GM18502 (cell line): ENCODE measurements at regions not wholly inside any gene's neighbourhood (a gene's known extent, or its start where the extent isn't known, plus 50 kb on each side); places are given as distances from the start of the nearest gene placed in this dataset.
"Not testable (repeated sequence)": the region's sequence is repeated elsewhere in the genome, so short reads cannot be mapped to it uniquely, and the experiment has no call there.

Experiments
- ATAC-seq: cut with Tn5 transposase; IDR thresholded peaks from one replicate; pipeline ENCODE4 v1.9.1; 2021; ENCODE audit warnings: mild to moderate bottlenecking; ENCODE audit not compliant: unreplicated experiment, poor library complexity

- ATAC-seq: no peak
These were observed 61.5 kb downstream of the PRSS23 start for GRCh38 chr11:86861810-86862209.

DNA sequence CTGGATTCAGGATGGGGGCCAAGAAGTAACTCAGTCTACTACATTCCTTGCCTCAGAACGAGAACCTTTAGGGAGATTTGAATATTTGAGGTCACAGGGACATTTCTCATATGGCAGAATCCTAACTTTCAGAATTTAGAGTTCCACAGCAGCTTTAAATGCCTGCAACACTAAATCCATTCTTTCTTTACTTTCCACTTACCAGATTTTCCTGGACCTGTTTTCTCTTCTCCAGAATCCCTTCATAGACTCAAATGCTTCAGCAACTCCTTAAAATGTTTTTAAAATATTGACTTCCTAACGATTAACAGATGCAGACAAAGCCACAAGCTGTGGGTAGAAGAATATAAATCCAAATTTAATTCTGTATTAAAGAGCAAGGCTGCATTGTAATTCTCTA, 63.1 kb downstream of the PRSS23 start:
- no peak for ATAC-seq

DNA sequence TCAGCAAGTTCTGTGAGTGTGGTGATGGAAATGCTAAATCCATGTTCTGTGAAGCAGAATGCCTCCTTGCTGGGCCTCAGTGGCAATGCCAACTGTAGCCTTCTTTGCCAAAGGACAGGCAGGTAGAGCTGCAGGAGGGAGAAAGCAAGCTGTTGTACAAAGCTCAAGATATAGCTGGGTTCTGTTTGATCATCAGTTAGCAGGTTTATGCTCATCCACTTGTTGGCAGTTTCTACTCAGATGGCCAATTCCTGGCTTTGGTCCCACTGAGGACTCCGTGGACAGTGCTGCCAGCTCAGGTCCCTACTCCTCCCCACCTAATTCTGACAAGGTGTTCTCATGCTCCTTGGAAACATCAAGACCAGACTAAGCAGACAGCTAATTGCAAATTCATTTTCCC, 65.1 kb downstream of the PRSS23 start:
- ATAC-seq: no peak

GRCh38 chr11:86869531-86869930, 69.2 kb downstream of the PRSS23 start:
- peak; percentile 8 for ATAC-seq

- ATAC-seq: peak; percentile 82
These were observed 69.7 kb downstream of the PRSS23 start for GRCh38 chr11:86869966-86870570.

- no peak for ATAC-seq
These were observed 73.3 kb downstream of the PRSS23 start for GRCh38 chr11:86873573-86874083.

- ATAC-seq: no peak
These were observed 74.1 kb downstream of the PRSS23 start for GRCh38 chr11:86874304-86875056.

- ATAC-seq: no peak
These were observed 76.4 kb downstream of the PRSS23 start for GRCh38 chr11:86876716-86877234.

GRCh38 chr11:86877503-86877902, 77.2 kb downstream of the PRSS23 start:
- ATAC-seq: no peak

DNA sequence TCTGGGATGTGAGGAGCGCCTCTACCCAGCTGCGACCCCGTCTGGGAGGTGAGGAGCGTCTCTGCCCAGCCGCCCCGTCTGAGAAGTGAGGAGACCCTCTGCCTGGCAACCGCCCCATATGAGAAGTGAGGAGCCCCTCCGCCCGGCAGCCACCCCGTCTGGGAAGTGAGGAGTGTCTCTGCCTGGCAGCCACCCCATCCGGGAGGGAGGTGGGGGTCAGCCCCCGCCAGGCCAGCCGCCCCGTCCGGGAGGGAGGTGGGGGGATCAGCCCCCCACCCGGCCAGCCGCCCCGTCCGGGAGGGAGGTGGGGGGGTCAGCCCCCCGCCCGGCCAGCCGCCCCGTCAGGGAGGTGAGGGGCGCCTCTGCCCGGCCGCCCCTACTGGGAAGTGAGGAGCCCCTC, 76.0 kb downstream of the FZD4 start:
- not testable (repeated sequence) for ATAC-seq

DNA sequence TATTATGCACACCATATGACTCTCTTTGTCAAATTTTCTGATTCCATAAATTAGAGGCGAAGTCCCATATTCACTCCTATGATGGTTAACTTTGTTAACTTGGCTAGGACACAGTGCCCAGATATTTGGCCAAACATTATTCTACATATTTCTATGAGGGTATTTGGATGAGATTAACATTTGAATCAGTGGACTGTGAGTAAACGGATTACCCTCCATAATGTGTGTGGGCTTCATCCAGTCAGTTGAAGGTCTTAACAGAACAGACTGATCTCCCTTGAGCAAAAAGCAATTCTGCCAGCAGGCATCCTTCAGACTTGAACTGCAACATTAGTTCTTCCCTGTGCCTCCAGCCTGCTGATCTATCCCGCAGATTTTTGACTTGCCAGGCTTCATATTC, 69.9 kb downstream of the FZD4 start:
- ATAC-seq: no peak

DNA sequence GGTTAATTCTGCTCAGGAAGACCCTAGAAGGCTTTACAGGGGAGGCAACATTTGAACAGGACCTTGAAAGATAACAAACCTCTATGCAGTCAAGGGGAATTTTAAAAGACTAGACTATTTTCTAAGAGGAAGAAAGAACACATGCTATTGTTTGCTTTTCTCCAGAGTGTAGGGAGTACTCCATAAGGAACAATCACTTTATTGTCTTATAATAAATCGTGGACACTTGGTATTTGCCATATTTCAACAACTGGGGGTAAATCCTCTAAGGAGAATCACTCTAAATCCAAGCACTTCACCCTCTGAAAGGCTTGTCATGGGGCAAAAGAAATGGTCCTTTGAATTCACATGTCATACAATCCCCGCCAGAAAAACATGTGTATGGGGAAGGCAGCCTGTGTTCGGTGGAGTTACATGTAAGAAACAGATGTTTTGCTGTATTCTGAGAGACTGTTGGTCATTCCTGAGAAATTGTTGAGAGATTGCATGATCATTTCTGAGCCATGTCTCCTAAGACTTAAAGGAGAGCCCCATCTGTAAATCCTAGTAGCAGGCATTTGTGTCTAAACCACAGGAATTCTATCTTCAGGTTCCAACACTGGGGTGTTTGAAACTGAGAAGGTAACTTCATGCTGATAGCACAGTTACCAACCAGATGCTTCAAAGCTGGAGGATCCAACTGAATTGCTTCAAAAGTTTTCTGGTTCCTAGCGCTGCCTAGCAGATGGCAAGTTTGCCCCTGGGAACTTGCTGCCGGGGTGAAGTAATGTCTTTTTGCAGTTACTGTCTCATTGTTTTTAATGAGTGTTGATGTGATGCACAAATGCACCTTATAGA, 66.8 kb downstream of the FZD4 start:
- no peak for ATAC-seq

- no peak for ATAC-seq
These were observed 66.2 kb downstream of the FZD4 start for GRCh38 chr11:86889001-86889341.

DNA sequence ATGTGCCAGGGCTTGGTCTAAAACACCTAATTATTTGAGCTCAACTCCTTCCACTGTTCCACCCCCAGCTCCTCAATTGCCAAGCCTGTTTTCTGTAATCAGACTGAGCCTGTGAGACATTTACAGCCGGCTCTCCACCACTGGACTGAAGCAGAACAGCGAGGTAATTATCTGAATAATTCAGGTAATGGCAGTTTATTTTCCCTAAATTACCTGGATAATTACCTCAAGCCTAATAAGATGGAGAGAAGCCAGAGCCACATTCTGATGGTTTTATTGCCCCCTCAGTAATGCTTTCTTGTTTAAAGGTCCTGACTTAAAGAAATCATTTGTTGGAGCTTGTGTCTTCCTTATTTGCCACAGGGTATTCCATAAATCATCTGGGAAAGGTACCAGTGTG, 64.2 kb downstream of the FZD4 start:
- ATAC-seq: no peak

DNA sequence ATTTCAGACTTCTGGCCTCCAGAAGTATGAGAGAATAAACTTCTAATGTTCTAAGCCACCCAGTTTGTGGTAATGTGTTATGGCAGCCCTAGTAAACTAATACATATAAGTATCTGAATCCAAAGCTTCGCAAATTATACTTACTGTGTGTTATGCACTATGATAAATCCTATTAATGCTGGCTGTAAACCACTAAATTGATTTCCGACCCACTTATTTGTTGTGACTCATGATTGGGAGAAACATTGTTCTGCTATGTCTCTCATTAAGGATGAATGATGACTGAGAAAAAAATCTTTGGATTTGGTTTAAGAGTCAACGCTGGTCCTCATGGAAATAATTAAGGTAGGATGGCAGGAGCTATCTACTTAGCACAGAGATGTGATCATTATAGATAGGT, 62.0 kb downstream of the FZD4 start:
- ATAC-seq: no peak
